ENCODE measurements at regions not wholly inside any gene's neighbourhood (a gene's known extent, or its start where the extent isn't known, plus 50 kb on each side); places are given as distances from the start of the nearest gene placed in this dataset.

GRCh38 chr6:155687645-155688044 lies 232.0 kb upstream of the NOX3 start:
- Histone ChIP-seq H3K27ac (ENCODE audit: low read depth) (no peak overlapping the region), H3K4me2 (no peak overlapping the region), H3F3A (replicated peaks; ENCODE audit: low read depth) (no peaks in the 10 kb centered on the region), H3K4me3 (no peak overlapping the region), H3K79me2 (replicated peaks; ENCODE audit: insufficient read depth) (no peaks in the 10 kb centered on the region), H3K9me2 (ENCODE audit: insufficient read depth) (0 out of 2 replicates have a peak, but pooled peaks cover 3% of the 10 kb centered on the region), H3K36me3 (ENCODE audit: insufficient read depth) (no peaks in the 10 kb centered on the region), H4K20me1 (replicated peaks; ENCODE audit: insufficient read depth) (no peaks in the 10 kb centered on the region), H3K4me1 (ENCODE audit: insufficient read depth) (peaks cover 7% of the 10 kb centered on the region; the same call in 1 of the 2 replicates), H3K27me3 (ENCODE audit: insufficient read depth) (no peaks in the 10 kb centered on the region), H2AFZ (no peak overlapping the region)
- Mint-ChIP-seq H3K4me1 (peaks cover 13% of the 10 kb centered on the region; the same call in 2 of the 3 replicates), H3K9me3 (no peaks in the 10 kb centered on the region), H3K27ac (no peak overlapping the region), H3K4me3 (no peak overlapping the region), H3K36me3 (ENCODE audit: low read depth) (no peaks in the 10 kb centered on the region), H3K27me3 (ENCODE audit: insufficient read depth, low read depth, poor library complexity) (no peaks in the 10 kb centered on the region)
- DNase-seq (ENCODE audit: low spot score) (no peak), ATAC-seq (no peak)
- TF ChIP-seq NANOG (IDR thresholded peaks at IDR 0.05; ENCODE audit: borderline replicate concordance) (no peak), ZNF114 (CRISPR knock-in tag; IDR thresholded peaks at IDR 0.05) (no peak), ZNF462 (CRISPR knock-in tag; IDR thresholded peaks at IDR 0.05) (no peak), ZNF331 (CRISPR knock-in tag; IDR thresholded peaks at IDR 0.05; ENCODE audit: low read depth) (no peak)

- Mint-ChIP-seq H3K9me3 (no peaks in the 10 kb centered on the region), H3K4me3 (no peak overlapping the region), H3K27ac (0 out of 2 replicates have a peak overlapping the region, but pooled peaks have one; percentile 8), H3K27me3 (ENCODE audit: insufficient read depth, low read depth, poor library complexity) (no peaks in the 10 kb centered on the region), H3K4me1 (peaks cover 13% of the 10 kb centered on the region; the same call in 2 of the 3 replicates), H3K36me3 (ENCODE audit: low read depth) (no peaks in the 10 kb centered on the region)
- no peaks in the 10 kb centered on the region for H3F3A ChIP-seq (replicated peaks; ENCODE audit: low read depth)
- H4K20me1 ChIP-seq (replicated peaks; ENCODE audit: insufficient read depth) = no peaks in the 10 kb centered on the region
- H2AFZ ChIP-seq = 0 out of 2 replicates have a peak overlapping the region, but pooled peaks have one; percentile 15
- H3K4me2 ChIP-seq = no peak overlapping the region
- DNase-seq (ENCODE audit: low spot score) (no peak), ATAC-seq (no peak)
- 0 out of 2 replicates have a peak, but pooled peaks cover 3% of the 10 kb centered on the region for H3K9me2 ChIP-seq (ENCODE audit: insufficient read depth)
- H3K27ac ChIP-seq (ENCODE audit: low read depth) = no peak overlapping the region
- H3K27me3 ChIP-seq (ENCODE audit: insufficient read depth) = no peaks in the 10 kb centered on the region
- no peaks in the 10 kb centered on the region for H3K79me2 ChIP-seq (replicated peaks; ENCODE audit: insufficient read depth)
- H3K36me3 ChIP-seq (ENCODE audit: insufficient read depth) = no peaks in the 10 kb centered on the region
- no peak overlapping the region for H3K4me3 ChIP-seq
- H3K4me1 ChIP-seq (ENCODE audit: insufficient read depth) = peaks cover 7% of the 10 kb centered on the region; the same call in 1 of the 2 replicates
- TF ChIP-seq EZH2phosphoT487 (IDR thresholded peaks at IDR 0.05; ENCODE audit: unreplicated experiment) (no peak), CREB1 (CRISPR knock-in tag; IDR thresholded peaks at IDR 0.05; ENCODE audit: low read depth) (no peak), POLR2AphosphoS5 (IDR thresholded peaks at IDR 0.05; ENCODE audit: low read depth) (no peak)
- TF ChIP-seq, protein P1, sequence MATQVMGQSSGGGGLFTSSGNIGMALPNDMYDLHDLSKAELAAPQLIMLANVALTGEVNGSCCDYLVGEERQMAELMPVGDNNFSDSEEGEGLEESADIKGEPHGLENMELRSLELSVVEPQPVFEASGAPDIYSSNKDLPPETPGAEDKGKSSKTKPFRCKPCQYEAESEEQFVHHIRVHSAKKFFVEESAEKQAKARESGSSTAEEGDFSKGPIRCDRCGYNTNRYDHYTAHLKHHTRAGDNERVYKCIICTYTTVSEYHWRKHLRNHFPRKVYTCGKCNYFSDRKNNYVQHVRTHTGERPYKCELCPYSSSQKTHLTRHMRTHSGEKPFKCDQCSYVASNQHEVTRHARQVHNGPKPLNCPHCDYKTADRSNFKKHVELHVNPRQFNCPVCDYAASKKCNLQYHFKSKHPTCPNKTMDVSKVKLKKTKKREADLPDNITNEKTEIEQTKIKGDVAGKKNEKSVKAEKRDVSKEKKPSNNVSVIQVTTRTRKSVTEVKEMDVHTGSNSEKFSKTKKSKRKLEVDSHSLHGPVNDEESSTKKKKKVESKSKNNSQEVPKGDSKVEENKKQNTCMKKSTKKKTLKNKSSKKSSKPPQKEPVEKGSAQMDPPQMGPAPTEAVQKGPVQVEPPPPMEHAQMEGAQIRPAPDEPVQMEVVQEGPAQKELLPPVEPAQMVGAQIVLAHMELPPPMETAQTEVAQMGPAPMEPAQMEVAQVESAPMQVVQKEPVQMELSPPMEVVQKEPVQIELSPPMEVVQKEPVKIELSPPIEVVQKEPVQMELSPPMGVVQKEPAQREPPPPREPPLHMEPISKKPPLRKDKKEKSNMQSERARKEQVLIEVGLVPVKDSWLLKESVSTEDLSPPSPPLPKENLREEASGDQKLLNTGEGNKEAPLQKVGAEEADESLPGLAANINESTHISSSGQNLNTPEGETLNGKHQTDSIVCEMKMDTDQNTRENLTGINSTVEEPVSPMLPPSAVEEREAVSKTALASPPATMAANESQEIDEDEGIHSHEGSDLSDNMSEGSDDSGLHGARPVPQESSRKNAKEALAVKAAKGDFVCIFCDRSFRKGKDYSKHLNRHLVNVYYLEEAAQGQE (IDR thresholded peaks at IDR 0.05; ENCODE audit: unreplicated experiment) = no peak
- TF ChIP-seq, protein P2, sequence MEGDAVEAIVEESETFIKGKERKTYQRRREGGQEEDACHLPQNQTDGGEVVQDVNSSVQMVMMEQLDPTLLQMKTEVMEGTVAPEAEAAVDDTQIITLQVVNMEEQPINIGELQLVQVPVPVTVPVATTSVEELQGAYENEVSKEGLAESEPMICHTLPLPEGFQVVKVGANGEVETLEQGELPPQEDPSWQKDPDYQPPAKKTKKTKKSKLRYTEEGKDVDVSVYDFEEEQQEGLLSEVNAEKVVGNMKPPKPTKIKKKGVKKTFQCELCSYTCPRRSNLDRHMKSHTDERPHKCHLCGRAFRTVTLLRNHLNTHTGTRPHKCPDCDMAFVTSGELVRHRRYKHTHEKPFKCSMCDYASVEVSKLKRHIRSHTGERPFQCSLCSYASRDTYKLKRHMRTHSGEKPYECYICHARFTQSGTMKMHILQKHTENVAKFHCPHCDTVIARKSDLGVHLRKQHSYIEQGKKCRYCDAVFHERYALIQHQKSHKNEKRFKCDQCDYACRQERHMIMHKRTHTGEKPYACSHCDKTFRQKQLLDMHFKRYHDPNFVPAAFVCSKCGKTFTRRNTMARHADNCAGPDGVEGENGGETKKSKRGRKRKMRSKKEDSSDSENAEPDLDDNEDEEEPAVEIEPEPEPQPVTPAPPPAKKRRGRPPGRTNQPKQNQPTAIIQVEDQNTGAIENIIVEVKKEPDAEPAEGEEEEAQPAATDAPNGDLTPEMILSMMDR (conservative IDR thresholded peaks at IDR 0.05; ENCODE audit: low read depth in 2 of 2) = no peak
These were observed 229.0 kb upstream of the NOX3 start for GRCh38 chr6:155684416-155685196.

Data from GM23338 (cell line).